ENCODE measurements at regions not wholly inside any gene's neighbourhood (a gene's known extent, or its start where the extent isn't known, plus 50 kb on each side); places are given as distances from the start of the nearest gene placed in this dataset.

- no peak overlapping the region for H3K4me2 ChIP-seq (ENCODE audit: low read length)
- H3K4me1 ChIP-seq (ENCODE audit: control insufficient read depth, low read length) = no peaks in the 10 kb centered on the region
- no peaks in the 10 kb centered on the region for H3K79me2 ChIP-seq (ENCODE audit: control insufficient read depth, low read length)
- H4K20me1 ChIP-seq (ENCODE audit: control insufficient read depth, insufficient read depth, low read depth, low read length) = no peaks in the 10 kb centered on the region
- H3K27ac ChIP-seq (ENCODE audit: low read depth, low read length) = no peak overlapping the region
- H3K9me3 ChIP-seq (ENCODE audit: control insufficient read depth, insufficient read depth, low read length) = no peaks in the 10 kb centered on the region
- H3K4me3 ChIP-seq (ENCODE audit: low read length) = no peak overlapping the region
- H3K36me3 ChIP-seq (ENCODE audit: control insufficient read depth, low read length) = no peaks in the 10 kb centered on the region
- TF ChIP-seq, protein P1, sequence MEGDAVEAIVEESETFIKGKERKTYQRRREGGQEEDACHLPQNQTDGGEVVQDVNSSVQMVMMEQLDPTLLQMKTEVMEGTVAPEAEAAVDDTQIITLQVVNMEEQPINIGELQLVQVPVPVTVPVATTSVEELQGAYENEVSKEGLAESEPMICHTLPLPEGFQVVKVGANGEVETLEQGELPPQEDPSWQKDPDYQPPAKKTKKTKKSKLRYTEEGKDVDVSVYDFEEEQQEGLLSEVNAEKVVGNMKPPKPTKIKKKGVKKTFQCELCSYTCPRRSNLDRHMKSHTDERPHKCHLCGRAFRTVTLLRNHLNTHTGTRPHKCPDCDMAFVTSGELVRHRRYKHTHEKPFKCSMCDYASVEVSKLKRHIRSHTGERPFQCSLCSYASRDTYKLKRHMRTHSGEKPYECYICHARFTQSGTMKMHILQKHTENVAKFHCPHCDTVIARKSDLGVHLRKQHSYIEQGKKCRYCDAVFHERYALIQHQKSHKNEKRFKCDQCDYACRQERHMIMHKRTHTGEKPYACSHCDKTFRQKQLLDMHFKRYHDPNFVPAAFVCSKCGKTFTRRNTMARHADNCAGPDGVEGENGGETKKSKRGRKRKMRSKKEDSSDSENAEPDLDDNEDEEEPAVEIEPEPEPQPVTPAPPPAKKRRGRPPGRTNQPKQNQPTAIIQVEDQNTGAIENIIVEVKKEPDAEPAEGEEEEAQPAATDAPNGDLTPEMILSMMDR (IDR thresholded peaks at IDR 0.05; ENCODE audit: low read depth, low read length, poor library complexity, severe bottlenecking) = no peak
- no peak for TF ChIP-seq EZH2phosphoT487 (IDR thresholded peaks at IDR 0.05; ENCODE audit: borderline replicate concordance, low read length)
- H3F3A ChIP-seq (ENCODE audit: control insufficient read depth, insufficient read depth) = no peaks in the 10 kb centered on the region
- no peaks in the 10 kb centered on the region for H3K27me3 ChIP-seq (ENCODE audit: control insufficient read depth, low read length)
- H3K9me2 ChIP-seq (replicated peaks; ENCODE audit: control insufficient read depth, low read length) = no peaks in the 10 kb centered on the region
These were observed 2124.4 kb upstream of the PCDH20 start for GRCh38 chr13:63540061-63540460.

- H3F3A ChIP-seq (ENCODE audit: control insufficient read depth, insufficient read depth) = no peaks in the 10 kb centered on the region
- no peaks in the 10 kb centered on the region for H3K27me3 ChIP-seq (ENCODE audit: control insufficient read depth, low read length)
- no peaks in the 10 kb centered on the region for H3K36me3 ChIP-seq (ENCODE audit: control insufficient read depth, low read length)
- no peaks in the 10 kb centered on the region for H3K4me1 ChIP-seq (ENCODE audit: control insufficient read depth, low read length)
- H3K9me2 ChIP-seq (replicated peaks; ENCODE audit: control insufficient read depth, low read length) = no peaks in the 10 kb centered on the region
- H3K4me3 ChIP-seq (ENCODE audit: low read length) = no peak overlapping the region
- H3K79me2 ChIP-seq (ENCODE audit: control insufficient read depth, low read length) = no peaks in the 10 kb centered on the region
- H3K4me2 ChIP-seq (ENCODE audit: low read length) = no peak overlapping the region
- H3K9me3 ChIP-seq (ENCODE audit: control insufficient read depth, insufficient read depth, low read length) = no peaks in the 10 kb centered on the region
- no peaks in the 10 kb centered on the region for H4K20me1 ChIP-seq (ENCODE audit: control insufficient read depth, insufficient read depth, low read depth, low read length)
- no peak overlapping the region for H3K27ac ChIP-seq (ENCODE audit: low read depth, low read length)
- TF ChIP-seq, protein P1 (IDR thresholded peaks at IDR 0.05; ENCODE audit: low read depth, low read length, poor library complexity, severe bottlenecking) = no peak
- no peak for TF ChIP-seq EZH2phosphoT487 (IDR thresholded peaks at IDR 0.05; ENCODE audit: borderline replicate concordance, low read length)
These were observed 2101.7 kb upstream of the PCDH20 start for GRCh38 chr13:63517371-63517770.

DNA sequence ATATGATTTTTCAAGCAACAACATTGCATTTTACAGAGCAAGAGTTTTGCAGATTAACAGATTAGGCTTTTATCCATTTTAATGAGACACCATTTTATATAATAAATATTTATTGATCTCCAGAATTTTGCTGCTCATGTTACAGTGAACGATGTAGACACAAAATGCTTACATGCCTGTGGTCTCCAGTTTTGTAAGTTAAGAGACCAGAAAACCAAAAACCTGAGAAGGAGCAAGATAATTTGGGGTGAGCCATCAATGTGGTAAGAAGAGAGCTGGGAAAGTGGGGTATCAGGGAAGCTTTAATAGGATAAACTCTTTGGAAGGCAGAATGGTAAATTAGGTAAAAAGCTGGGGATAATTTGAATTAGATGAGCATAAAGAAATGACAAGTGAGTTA is 2100.5 kb upstream of the PCDH20 start:
- Histone ChIP-seq H3K4me1 (ENCODE audit: control insufficient read depth, low read length) (no peaks in the 10 kb centered on the region), H3F3A (ENCODE audit: control insufficient read depth, insufficient read depth) (no peaks in the 10 kb centered on the region), H3K9me2 (replicated peaks; ENCODE audit: control insufficient read depth, low read length) (no peaks in the 10 kb centered on the region), H3K9me3 (ENCODE audit: control insufficient read depth, insufficient read depth, low read length) (no peaks in the 10 kb centered on the region), H3K4me2 (ENCODE audit: low read length) (no peak overlapping the region), H3K79me2 (ENCODE audit: control insufficient read depth, low read length) (no peaks in the 10 kb centered on the region), H3K27ac (ENCODE audit: low read depth, low read length) (no peak overlapping the region), H3K27me3 (ENCODE audit: control insufficient read depth, low read length) (no peaks in the 10 kb centered on the region), H3K36me3 (ENCODE audit: control insufficient read depth, low read length) (no peaks in the 10 kb centered on the region), H3K4me3 (ENCODE audit: low read length) (no peak overlapping the region), H4K20me1 (ENCODE audit: control insufficient read depth, insufficient read depth, low read depth, low read length) (no peaks in the 10 kb centered on the region)
- TF ChIP-seq, protein P1 (IDR thresholded peaks at IDR 0.05; ENCODE audit: low read depth, low read length, poor library complexity, severe bottlenecking) = no peak
- TF ChIP-seq EZH2phosphoT487 (IDR thresholded peaks at IDR 0.05; ENCODE audit: borderline replicate concordance, low read length) = no peak

DNA sequence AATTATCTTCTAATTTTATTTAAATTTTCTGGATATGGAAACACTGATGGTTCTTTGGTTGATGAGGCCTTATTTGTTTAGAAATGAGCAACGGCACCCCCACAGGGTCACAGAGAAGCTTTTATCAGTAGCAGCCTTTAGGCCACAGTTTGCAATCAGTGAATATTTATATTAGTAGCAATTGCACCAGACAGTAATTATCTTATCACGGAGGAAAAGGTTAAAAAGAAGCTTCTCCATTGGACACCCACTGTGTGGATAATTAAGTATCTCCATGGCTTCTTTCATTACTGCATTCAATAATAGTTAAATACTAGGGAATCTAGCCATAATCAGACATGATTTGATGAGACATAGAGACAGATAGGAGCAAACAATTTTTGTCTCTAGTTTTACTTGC is 2099.2 kb upstream of the PCDH20 start:
- TF ChIP-seq EZH2phosphoT487 (IDR thresholded peaks at IDR 0.05; ENCODE audit: borderline replicate concordance, low read length) = no peak
- TF ChIP-seq, protein P1 (IDR thresholded peaks at IDR 0.05; ENCODE audit: low read depth, low read length, poor library complexity, severe bottlenecking) = no peak

More for the DNA sequence above, 2099.2 kb upstream of the PCDH20 start:
- H3K27me3 ChIP-seq (ENCODE audit: control insufficient read depth, low read length) = no peaks in the 10 kb centered on the region
- H4K20me1 ChIP-seq (ENCODE audit: control insufficient read depth, insufficient read depth, low read depth, low read length) = no peaks in the 10 kb centered on the region
- H3K79me2 ChIP-seq (ENCODE audit: control insufficient read depth, low read length) = no peaks in the 10 kb centered on the region
- H3K4me3 ChIP-seq (ENCODE audit: low read length) = no peak overlapping the region
- H3K27ac ChIP-seq (ENCODE audit: low read depth, low read length) = no peak overlapping the region
- no peaks in the 10 kb centered on the region for H3K9me3 ChIP-seq (ENCODE audit: control insufficient read depth, insufficient read depth, low read length)
- H3K36me3 ChIP-seq (ENCODE audit: control insufficient read depth, low read length) = no peaks in the 10 kb centered on the region
- no peaks in the 10 kb centered on the region for H3K4me1 ChIP-seq (ENCODE audit: control insufficient read depth, low read length)
- H3K4me2 ChIP-seq (ENCODE audit: low read length) = no peak overlapping the region
- H3K9me2 ChIP-seq (replicated peaks; ENCODE audit: control insufficient read depth, low read length) = no peaks in the 10 kb centered on the region
- no peaks in the 10 kb centered on the region for H3F3A ChIP-seq (ENCODE audit: control insufficient read depth, insufficient read depth)
